Adrenal gland (tissue), 5 donors: ENCODE measurements at regions not wholly inside any gene's neighbourhood (a gene's known extent, or its start where the extent isn't known, plus 50 kb on each side); places are given as distances from the start of the nearest gene placed in this dataset.

Experiments
- CTCF ChIP-seq, 6 experiments: fragments of 450-650 bp in 4 of 6; fragments of 200-600 bp in 2 of 6; sonication (generic) in 1 of 6; IDR thresholded peaks; 1 replicate in 5 of 6; 2 replicates in 1 of 6; pipeline versions ENCODE4 v1.5.1 to v1.8.0; 2016 to 2021; ENCODE audit warnings: antibody characterized with exemption in 6 of 6, mild to moderate bottlenecking in 2 of 6, moderate library complexity in 1 of 6
- POLR2A ChIP-seq, 2 donors: fragments of 450-650 bp; IDR thresholded peaks; one replicate each; pipeline ENCODE4 v1.6.1; 2017; ENCODE audit warnings: antibody characterized with exemption in 2 of 2, mild to moderate bottlenecking in 2 of 2, moderate library complexity in 1 of 2
- donor health status: DM: no; HTN: no; CAD: no.

- TF ChIP-seq CTCF (IDR thresholded peaks at IDR 0.05) (no peak), POLR2A (IDR thresholded peaks at IDR 0.05) (no peak)
Observed at GRCh38 chr1:118615066-118615465, 373.1 kb downstream of the TBX15 start.
